DND-41 (cell line): ENCODE measurements at regions not wholly inside any gene's neighbourhood (a gene's known extent, or its start where the extent isn't known, plus 50 kb on each side); places are given as distances from the start of the nearest gene placed in this dataset.

Experiments used
- EZH2 ChIP-seq: IDR thresholded peaks from 3 replicates; pipeline ENCODE4 v1.6.1; 2012; ENCODE audit warnings: borderline replicate concordance, low read depth, mild to moderate bottlenecking, moderate library complexity, low read length, inconsistent platforms; ENCODE audit not compliant: severe bottlenecking
- TF ChIP-seq, protein P1 (sequence below): IDR thresholded peaks from 2 replicates; pipeline ENCODE4 v1.5.1; 2012; ENCODE audit warnings: borderline replicate concordance, low read length, moderate library complexity, mild to moderate bottlenecking; ENCODE audit not compliant: poor library complexity, severe bottlenecking; ENCODE audit errors: extremely low read depth

DNA sequence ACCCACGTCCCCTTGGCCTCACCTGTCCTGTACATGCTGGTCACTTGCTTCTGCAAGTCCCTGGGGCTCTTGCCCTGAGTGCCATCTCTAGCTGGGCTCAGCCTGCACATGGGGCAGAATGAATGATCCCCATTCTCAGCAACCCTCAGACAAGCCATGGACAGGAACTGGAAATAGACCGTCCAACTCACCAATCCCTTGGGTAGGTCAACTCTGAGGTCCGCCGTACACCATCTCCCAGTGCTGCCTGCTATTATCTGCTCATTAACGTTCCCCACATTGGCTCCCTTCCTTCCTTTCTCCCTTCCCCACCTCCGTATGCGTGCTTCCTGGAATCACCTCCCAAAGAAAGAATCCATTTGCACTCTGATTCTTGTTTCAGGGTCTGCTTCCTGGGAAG lies 335.0 kb downstream of the SFMBT2 start:
- TF ChIP-seq, protein P1, sequence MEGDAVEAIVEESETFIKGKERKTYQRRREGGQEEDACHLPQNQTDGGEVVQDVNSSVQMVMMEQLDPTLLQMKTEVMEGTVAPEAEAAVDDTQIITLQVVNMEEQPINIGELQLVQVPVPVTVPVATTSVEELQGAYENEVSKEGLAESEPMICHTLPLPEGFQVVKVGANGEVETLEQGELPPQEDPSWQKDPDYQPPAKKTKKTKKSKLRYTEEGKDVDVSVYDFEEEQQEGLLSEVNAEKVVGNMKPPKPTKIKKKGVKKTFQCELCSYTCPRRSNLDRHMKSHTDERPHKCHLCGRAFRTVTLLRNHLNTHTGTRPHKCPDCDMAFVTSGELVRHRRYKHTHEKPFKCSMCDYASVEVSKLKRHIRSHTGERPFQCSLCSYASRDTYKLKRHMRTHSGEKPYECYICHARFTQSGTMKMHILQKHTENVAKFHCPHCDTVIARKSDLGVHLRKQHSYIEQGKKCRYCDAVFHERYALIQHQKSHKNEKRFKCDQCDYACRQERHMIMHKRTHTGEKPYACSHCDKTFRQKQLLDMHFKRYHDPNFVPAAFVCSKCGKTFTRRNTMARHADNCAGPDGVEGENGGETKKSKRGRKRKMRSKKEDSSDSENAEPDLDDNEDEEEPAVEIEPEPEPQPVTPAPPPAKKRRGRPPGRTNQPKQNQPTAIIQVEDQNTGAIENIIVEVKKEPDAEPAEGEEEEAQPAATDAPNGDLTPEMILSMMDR = no peak
- no peak for TF ChIP-seq EZH2
